ENCODE measurements at regions not wholly inside any gene's neighbourhood (a gene's known extent, or its start where the extent isn't known, plus 50 kb on each side); places are given as distances from the start of the nearest gene placed in this dataset.

DNA sequence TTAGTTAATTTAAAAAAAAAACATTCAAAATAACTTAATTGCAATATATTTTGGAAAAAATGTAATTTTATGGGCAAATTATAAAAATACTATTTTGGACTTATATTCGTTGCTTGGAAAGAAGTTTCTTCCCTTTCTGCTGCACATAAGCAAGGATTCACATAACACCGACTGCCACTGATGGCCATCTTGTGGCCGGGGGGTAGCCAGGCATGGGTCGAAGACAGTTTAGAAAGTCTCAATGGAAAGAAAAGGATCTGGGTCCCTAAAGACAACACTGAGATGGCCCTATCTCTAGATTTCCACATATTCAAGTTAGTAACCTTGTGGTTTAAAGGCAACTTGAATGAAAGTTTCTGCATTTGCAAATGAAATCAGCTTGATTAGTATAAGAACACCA lies 318.6 kb downstream of the AKAIN1 start:
- ATAC-seq (ENCODE audit: low read depth) (no peak), DNase-seq (no peak)
- no peaks in the 10 kb centered on the region for H3K27me3 Mint-ChIP-seq
- ChIA-PET CTCF (no interaction called here), POLR2A (no interaction called here)
- intact Hi-C loops (cut with micrococcal nuclease), result no loop called here
- no peaks in the 10 kb centered on the region for H3K36me3 Mint-ChIP-seq (ENCODE audit: low read depth)
- H3K27ac Mint-ChIP-seq, result no peak overlapping the region
- H3K9me3 Mint-ChIP-seq, result peaks cover 19% of the 10 kb centered on the region
- TF ChIP-seq, protein P1, sequence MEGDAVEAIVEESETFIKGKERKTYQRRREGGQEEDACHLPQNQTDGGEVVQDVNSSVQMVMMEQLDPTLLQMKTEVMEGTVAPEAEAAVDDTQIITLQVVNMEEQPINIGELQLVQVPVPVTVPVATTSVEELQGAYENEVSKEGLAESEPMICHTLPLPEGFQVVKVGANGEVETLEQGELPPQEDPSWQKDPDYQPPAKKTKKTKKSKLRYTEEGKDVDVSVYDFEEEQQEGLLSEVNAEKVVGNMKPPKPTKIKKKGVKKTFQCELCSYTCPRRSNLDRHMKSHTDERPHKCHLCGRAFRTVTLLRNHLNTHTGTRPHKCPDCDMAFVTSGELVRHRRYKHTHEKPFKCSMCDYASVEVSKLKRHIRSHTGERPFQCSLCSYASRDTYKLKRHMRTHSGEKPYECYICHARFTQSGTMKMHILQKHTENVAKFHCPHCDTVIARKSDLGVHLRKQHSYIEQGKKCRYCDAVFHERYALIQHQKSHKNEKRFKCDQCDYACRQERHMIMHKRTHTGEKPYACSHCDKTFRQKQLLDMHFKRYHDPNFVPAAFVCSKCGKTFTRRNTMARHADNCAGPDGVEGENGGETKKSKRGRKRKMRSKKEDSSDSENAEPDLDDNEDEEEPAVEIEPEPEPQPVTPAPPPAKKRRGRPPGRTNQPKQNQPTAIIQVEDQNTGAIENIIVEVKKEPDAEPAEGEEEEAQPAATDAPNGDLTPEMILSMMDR (IDR thresholded peaks at IDR 0.05), result no peak
- H3K4me3 Mint-ChIP-seq, result no peak overlapping the region
- H3K4me1 Mint-ChIP-seq, result no peaks in the 10 kb centered on the region

DNA sequence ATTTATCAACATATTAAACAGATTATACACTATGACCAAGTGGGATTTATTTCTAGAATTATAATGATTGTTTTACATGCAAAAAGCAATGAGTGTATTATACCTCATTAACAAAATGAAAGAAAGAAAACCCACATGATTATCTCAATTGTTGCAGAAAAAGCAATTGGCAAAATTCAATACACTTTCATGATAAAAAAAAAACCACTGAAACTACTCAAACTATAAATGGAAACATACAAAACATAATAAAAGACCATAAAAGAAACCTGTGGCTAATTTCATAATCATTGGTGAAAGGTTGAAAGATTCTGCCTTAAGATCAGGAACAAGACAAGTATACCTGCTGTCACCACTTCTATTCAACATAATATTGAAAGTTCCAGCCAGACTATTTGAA lies 325.9 kb downstream of the AKAIN1 start:
- DNase-seq (no peak), ATAC-seq (ENCODE audit: low read depth) (no peak)
- TF ChIP-seq, protein P1 (IDR thresholded peaks at IDR 0.05), result no peak
- no peak overlapping the region for H3K4me3 Mint-ChIP-seq
- no peaks in the 10 kb centered on the region for H3K4me1 Mint-ChIP-seq
- ChIA-PET POLR2A (no interaction called here), CTCF (no interaction called here)
- H3K9me3 Mint-ChIP-seq, result peaks cover 22% of the 10 kb centered on the region
- intact Hi-C loops (cut with micrococcal nuclease), result no loop called here
- no peak overlapping the region for H3K27ac Mint-ChIP-seq
- H3K36me3 Mint-ChIP-seq (ENCODE audit: low read depth), result no peaks in the 10 kb centered on the region
- no peaks in the 10 kb centered on the region for H3K27me3 Mint-ChIP-seq

DNA sequence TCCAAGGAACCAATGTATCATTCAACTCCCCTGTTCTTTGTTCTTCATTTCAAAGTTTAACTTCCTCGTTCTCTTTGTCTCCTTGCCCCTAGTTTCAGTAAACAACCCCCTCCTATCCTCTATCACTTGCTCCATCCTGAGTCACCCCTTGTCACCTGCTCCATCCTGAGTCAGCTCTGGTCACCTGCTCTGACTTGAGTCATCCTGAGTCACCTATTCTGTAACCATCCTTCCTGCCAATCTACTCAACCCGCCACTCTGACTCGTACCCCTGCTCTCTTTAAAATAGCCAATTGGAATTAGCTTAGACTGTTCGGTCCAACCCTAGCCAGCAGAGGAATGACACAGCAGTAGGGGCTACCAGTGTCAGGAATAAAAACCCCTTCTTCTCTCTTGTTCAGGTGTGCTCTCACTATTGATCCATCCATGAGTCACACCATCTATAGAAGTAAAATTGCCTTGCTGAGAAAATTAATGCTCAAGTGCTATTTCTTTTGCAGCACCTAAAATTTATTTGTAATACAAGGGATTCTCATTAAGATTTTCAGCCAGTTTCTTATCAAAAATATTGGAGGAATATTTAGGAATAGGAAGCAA lies 326.8 kb downstream of the AKAIN1 start:
- H3K4me3 Mint-ChIP-seq, result no peak overlapping the region
- no peak overlapping the region for H3K27ac Mint-ChIP-seq
- TF ChIP-seq, protein P1 (IDR thresholded peaks at IDR 0.05), result no peak
- no peak for DNase-seq
- ChIA-PET CTCF (no interaction called here), POLR2A (no interaction called here)
- H3K36me3 Mint-ChIP-seq (ENCODE audit: low read depth), result no peaks in the 10 kb centered on the region
- H3K9me3 Mint-ChIP-seq, result peaks cover 24% of the 10 kb centered on the region
- no peaks in the 10 kb centered on the region for H3K27me3 Mint-ChIP-seq
- H3K4me1 Mint-ChIP-seq, result no peaks in the 10 kb centered on the region
- no peak for ATAC-seq (ENCODE audit: low read depth)
- intact Hi-C loops (cut with micrococcal nuclease), result no loop called here

DNA sequence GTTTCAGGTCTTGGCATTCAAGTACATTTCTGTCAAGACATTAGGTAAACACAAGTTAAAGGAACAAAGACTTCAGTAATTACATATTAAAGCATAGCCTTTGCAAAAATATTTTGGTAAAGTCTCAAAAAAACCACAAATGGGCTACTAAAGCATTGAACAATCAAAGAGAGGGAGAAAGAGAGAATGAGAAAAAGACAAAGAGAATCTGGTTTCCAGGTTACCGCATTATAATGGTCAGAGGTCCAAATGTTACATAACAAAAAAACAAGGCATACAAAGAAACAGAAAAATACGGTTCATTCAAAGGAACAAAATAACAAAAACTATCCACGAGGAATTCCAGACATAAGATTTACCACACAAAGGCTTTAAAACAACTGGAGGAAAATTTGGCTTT lies 327.9 kb downstream of the AKAIN1 start:
- H3K9me3 Mint-ChIP-seq, result peaks cover 19% of the 10 kb centered on the region
- H3K27me3 Mint-ChIP-seq, result no peaks in the 10 kb centered on the region
- H3K4me3 Mint-ChIP-seq, result no peak overlapping the region
- DNase-seq, result no peak
- no peaks in the 10 kb centered on the region for H3K4me1 Mint-ChIP-seq
- TF ChIP-seq, protein P1 (IDR thresholded peaks at IDR 0.05), result no peak
- H3K27ac Mint-ChIP-seq, result no peak overlapping the region
- ATAC-seq (ENCODE audit: low read depth), result no peak
- intact Hi-C loops (cut with micrococcal nuclease), result no loop called here
- CTCF ChIA-PET, result no interaction called here
- POLR2A ChIA-PET, result no interaction called here
- H3K36me3 Mint-ChIP-seq (ENCODE audit: low read depth), result no peaks in the 10 kb centered on the region

DNA sequence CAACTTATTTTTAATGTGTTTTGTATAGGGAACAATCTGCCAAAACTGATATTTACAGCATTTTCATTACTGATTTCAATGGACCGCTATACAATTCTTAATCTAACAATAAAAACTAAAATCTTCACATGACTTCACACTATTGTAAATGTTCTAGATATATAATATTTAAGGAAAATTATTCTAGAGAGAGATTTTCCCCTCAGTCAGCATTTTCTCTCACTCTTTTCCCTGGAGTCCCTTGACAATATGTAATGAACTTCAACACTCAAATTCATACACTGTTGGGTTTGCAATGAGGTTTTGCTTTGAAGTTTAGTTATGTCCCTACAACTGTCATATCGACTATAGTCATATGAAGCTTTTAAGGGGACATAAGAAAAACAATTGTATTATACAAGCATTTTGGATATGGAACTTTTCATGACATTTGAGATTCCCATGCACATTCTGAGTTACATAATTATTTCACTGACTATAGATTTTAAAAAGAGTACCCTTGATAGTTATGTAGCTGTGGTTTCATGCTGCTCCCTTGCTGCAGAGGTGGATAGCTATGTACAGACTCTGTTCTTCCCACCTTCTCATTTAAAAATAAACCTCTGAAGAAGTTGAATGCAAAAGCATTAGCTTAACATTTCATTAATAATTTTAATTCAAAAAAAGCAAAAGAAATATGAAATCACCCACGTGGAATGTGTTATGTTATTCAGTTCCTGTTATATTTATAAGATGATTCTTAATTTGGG lies 338.5 kb downstream of the AKAIN1 start:
- Mint-ChIP-seq H3K27ac (no peak overlapping the region), H3K27me3 (no peaks in the 10 kb centered on the region), H3K9me3 (peaks cover 9% of the 10 kb centered on the region), H3K4me1 (no peaks in the 10 kb centered on the region), H3K4me3 (no peak overlapping the region), H3K36me3 (ENCODE audit: low read depth) (no peaks in the 10 kb centered on the region)
- ATAC-seq (ENCODE audit: low read depth) (no peak), DNase-seq (no peak)
- TF ChIP-seq, protein P1 (IDR thresholded peaks at IDR 0.05), result no peak
- ChIA-PET POLR2A (no interaction called here), CTCF (no interaction called here)
- intact Hi-C loops (cut with micrococcal nuclease), result no loop called here
